HUES6 (cell line): ENCODE measurements at regions not wholly inside any gene's neighbourhood (a gene's known extent, or its start where the extent isn't known, plus 50 kb on each side); places are given as distances from the start of the nearest gene placed in this dataset.

ENCODE experiments used
- H3K27ac ChIP-seq: 2 replicates; pipeline ENCODE4 v1.7.0; 2013; ENCODE audit warnings: low read depth, mild to moderate bottlenecking, low read length, inconsistent platforms
- H3K27me3 ChIP-seq: 2 replicates; pipeline ENCODE4 v1.6.1; 2013; ENCODE audit warnings: low read length; ENCODE audit not compliant: control insufficient read depth, insufficient read depth
- H3K36me3 ChIP-seq: 2 replicates; pipeline ENCODE4 v1.6.1; 2013; ENCODE audit warnings: low read length; ENCODE audit not compliant: control insufficient read depth, insufficient read depth
- H3K4me1 ChIP-seq: 2 replicates; pipeline ENCODE4 v1.6.1; 2013; ENCODE audit warnings: low read length; ENCODE audit not compliant: control insufficient read depth, insufficient read depth
- H3K4me3 ChIP-seq: 2 replicates; pipeline ENCODE4 v1.5.1; 2013; ENCODE audit warnings: low read depth, low read length
- H3K9ac ChIP-seq: one replicate; pipeline ENCODE4 v1.6.1; 2013; ENCODE audit warnings: mild to moderate bottlenecking, low read length
- H3K9me3 ChIP-seq: 2 replicates; pipeline ENCODE4 v1.6.1; 2013; ENCODE audit warnings: low read depth, low read length; ENCODE audit not compliant: control insufficient read depth, insufficient read depth

DNA sequence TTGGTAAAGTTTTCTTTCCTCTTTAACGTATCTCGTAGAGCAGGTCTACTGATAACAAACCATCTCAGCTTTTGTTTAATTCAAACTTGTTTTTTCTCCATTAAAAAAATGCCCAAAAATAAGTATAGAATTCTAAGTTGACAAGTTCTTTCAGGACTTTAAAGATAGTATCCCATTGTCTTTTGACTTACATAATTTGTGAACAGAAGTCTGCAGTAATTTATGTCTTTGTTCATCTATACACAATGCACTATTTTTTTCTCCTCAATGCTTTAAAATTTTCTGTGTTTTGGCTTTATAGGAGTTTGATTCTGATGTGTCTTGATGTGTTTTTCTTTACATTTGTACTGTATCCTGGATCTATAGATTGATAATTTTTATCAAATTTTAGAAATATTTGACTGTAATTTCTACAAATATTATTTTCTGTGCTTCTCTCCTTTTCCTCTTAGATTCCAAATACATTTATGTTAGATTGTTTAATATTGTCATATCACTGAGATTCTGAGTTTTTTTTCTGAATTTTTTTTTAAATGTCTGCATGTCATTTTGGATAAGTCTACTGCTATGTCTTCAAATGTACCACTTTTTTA is 143.3 kb downstream of the FTCDNL1 start:
- Histone ChIP-seq H3K36me3 (no peaks in the 10 kb centered on the region), H3K27ac (no peak overlapping the region), H3K4me3 (no peak overlapping the region), H3K4me1 (no peaks in the 10 kb centered on the region), H3K9me3 (peaks cover 6% of the 10 kb centered on the region), H3K9ac (no peak overlapping the region), H3K27me3 (no peaks in the 10 kb centered on the region)

DNA sequence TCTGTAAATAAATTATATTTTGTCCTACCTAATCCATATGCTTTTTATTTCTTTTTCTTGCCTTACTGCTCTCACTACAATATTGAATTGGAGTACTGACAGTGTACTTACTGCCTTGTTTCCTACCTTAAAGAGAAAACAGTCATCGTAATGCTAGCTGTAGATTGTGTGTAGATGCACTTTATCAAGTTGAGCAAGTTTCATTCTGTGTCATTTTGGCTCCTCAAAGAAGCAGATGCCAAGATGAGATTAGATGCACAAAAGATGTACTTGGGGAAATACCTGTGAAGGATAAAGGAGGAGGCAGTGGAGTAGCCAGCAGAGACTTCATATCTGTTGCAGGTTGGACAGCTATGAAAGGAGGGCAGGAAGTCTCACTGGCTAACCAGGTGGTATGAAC is 145.5 kb downstream of the FTCDNL1 start:
- no peak overlapping the region for H3K9ac ChIP-seq
- no peaks in the 10 kb centered on the region for H3K36me3 ChIP-seq
- no peak overlapping the region for H3K27ac ChIP-seq

DNA sequence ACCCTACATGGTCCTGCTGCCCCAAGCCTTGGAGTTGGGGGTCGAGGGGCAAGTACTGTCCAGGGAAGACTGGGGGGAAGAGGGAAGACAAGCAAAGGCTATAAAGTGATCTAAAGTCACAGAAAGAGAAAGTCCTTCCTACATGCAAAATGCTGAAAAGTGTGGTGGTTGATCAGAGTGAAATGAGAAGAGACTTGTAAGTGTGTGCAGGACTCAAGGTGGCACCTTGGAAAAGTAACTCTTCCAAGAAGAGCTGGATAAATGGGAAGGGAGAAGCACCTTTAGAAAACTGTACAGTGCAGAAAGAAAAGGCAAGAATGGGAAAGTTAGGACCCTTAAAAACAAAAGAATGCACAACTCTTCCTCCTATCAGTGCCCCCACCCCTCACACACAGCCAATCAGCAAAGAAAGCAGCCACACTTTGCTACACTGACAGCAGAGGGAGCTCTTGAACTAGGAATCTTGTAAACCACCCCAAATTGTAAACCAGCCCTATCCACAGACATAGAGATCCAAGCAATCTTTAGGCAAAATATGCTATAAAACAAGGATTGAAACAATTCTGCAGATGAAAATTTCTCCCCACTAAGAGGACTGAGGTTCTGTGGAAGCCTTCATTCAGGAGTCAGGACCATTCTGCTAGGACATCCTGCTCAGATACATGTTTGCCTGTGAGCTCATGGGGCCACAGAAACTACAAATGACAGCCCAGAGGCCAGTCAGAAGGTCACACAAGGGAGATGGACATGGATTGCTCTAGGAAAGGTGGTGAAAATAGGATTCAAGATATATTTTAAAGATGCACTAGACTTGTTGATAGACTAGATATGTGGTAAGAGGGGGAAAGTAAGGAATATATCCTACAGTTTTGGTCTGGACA is 146.4 kb downstream of the FTCDNL1 start:
- peaks cover 6% of the 10 kb centered on the region for H3K9me3 ChIP-seq
- H3K4me1 ChIP-seq = no peaks in the 10 kb centered on the region
- no peaks in the 10 kb centered on the region for H3K27me3 ChIP-seq

More for the DNA sequence above, 145.5 kb downstream of the FTCDNL1 start:
- Histone ChIP-seq H3K4me3 (no peak overlapping the region), H3K9me3 (peaks cover 6% of the 10 kb centered on the region), H3K27me3 (no peaks in the 10 kb centered on the region), H3K4me1 (no peaks in the 10 kb centered on the region)

DNA sequence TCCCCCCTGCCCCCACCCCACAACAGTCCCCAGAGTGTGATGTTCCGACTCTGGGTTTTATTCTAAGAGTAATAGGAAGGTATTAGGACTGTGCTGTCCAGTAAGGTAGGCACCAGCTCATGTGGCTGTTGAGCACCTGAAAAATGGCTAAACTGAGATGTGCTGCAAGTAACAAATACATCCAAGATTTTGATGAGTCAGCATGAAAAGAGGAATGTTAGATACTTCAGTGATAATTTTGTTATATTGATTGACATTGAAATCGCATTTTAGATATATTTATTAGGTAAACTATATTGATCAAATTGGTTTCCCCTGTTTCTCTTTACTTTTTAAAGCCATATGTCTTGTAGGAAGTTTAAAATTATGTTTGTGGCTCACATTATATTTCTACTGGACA is 147.8 kb downstream of the FTCDNL1 start:
- Histone ChIP-seq H3K4me3 (no peak overlapping the region), H3K4me1 (no peaks in the 10 kb centered on the region)

More for the DNA sequence above, 146.4 kb downstream of the FTCDNL1 start:
- no peak overlapping the region for H3K27ac ChIP-seq
- no peak overlapping the region for H3K4me3 ChIP-seq
- H3K9ac ChIP-seq = no peak overlapping the region
- H3K36me3 ChIP-seq = no peaks in the 10 kb centered on the region

DNA sequence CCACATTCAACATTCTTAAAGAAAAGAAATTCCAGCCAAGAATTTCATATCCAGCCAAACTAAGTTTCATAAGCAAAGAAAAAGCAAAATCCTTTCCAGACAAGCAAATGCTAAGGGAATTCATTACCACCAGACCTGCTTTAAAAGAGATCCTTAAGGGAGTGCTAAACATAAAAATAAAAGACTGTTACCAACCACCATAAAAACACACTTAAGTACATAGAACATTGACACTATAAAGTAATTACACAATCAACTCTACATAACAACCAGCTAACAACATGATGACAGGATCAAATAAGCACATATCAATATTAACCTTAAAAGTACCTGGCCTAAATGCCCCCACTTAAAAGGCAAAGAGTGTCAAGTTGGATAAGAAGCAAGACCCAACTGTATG is 153.5 kb downstream of the FTCDNL1 start:
- no peaks in the 10 kb centered on the region for H3K4me1 ChIP-seq
- H3K9me3 ChIP-seq = no peaks in the 10 kb centered on the region
- H3K36me3 ChIP-seq = no peaks in the 10 kb centered on the region
- H3K27me3 ChIP-seq = no peaks in the 10 kb centered on the region
- no peak overlapping the region for H3K9ac ChIP-seq
- H3K4me3 ChIP-seq = no peak overlapping the region
- no peak overlapping the region for H3K27ac ChIP-seq

More for the DNA sequence above, 147.8 kb downstream of the FTCDNL1 start:
- H3K36me3 ChIP-seq = no peaks in the 10 kb centered on the region
- H3K27me3 ChIP-seq = no peaks in the 10 kb centered on the region
- H3K9me3 ChIP-seq = peaks cover 3% of the 10 kb centered on the region
- no peak overlapping the region for H3K27ac ChIP-seq
- H3K9ac ChIP-seq = no peak overlapping the region

DNA sequence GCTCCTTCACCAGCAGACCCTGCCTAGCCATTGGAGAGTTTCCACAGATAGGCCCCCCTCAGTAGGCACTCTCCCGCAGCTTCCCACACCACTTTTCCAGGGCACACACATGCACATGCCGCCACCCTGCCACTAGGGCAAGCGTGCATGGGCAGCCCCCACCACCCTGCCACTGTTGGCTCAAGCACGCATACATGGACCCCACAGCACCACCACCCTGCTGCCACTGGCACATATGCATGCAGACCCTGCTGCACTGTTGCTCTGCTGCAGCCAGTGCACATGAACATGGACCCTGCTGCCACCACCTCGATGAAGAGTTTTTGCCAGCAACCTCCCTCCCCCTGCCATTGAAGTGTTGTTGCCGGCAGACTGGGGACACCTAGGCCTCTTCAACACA is 154.9 kb downstream of the FTCDNL1 start:
- no peaks in the 10 kb centered on the region for H3K9me3 ChIP-seq
- no peaks in the 10 kb centered on the region for H3K27me3 ChIP-seq
- no peaks in the 10 kb centered on the region for H3K36me3 ChIP-seq
- H3K27ac ChIP-seq = no peak overlapping the region
- no peak overlapping the region for H3K9ac ChIP-seq
- no peak overlapping the region for H3K4me3 ChIP-seq
- H3K4me1 ChIP-seq = no peaks in the 10 kb centered on the region

DNA sequence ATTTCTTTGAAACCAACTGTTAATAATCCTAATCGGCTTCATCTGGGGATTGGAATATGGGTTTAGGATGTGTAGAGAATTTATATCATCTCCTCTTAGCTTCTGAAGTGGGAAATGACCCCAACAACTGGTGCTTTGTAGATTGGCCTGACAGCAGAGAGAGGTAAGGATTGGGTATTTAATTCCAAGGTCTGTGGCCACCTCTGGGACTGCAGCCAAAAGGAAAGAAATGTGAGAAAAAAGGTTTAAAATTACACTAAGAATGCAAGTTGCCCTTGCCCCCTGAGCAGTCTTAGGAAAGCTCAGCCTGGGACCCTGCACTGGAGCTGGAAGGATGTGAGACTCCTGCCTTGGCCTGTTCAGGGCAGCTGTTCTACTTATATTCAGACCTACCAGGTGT is 157.1 kb downstream of the FTCDNL1 start:
- H3K27me3 ChIP-seq = no peaks in the 10 kb centered on the region
- H3K4me3 ChIP-seq = no peak overlapping the region
- no peaks in the 10 kb centered on the region for H3K9me3 ChIP-seq
- H3K9ac ChIP-seq = no peak overlapping the region
- H3K27ac ChIP-seq = no peak overlapping the region
- H3K36me3 ChIP-seq = no peaks in the 10 kb centered on the region
- no peaks in the 10 kb centered on the region for H3K4me1 ChIP-seq

DNA sequence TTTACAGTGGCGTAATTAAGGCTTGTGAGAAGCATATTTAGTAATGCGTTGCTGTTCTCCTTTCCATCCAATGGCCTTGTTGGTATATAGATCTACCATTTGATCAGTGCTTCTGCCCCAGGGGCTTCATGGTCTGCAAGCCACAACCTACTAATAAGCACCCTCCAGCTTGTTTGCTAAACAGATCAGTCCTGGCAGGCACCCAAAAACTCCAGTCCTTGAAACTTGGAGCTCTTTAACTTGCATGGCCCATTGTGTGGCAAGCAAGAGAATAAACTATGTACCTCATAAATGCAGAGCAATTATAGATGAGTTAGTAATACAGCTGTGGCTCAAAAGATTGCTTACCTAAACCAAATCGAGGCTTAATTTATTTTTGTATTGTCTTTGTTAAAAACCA is 158.5 kb downstream of the FTCDNL1 start:
- Histone ChIP-seq H3K9me3 (no peaks in the 10 kb centered on the region), H3K4me1 (no peaks in the 10 kb centered on the region), H3K36me3 (no peaks in the 10 kb centered on the region), H3K27me3 (no peaks in the 10 kb centered on the region), H3K9ac (no peak overlapping the region), H3K4me3 (no peak overlapping the region), H3K27ac (no peak overlapping the region)

DNA sequence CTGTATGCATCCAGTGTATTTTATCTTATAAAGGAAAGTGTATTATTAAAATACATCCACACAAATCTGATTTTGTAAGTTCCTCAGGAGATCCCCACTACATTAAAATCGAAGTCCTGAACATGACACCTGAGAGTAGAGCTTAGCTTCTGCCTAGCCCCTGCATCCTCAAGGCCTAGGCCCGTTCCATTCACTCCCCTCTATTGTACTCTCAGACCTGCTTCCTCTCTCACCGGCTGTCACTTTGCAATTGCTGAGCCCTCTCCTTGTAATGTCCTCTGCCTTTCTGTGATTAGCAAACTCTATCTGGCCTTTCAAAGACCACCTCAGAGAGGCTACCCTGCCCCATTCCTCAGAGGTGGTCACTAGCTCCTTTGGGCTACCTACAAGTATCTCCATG is 160.8 kb downstream of the FTCDNL1 start:
- no peaks in the 10 kb centered on the region for H3K36me3 ChIP-seq
- H3K9me3 ChIP-seq = no peaks in the 10 kb centered on the region
- H3K4me1 ChIP-seq = no peaks in the 10 kb centered on the region
- H3K27ac ChIP-seq = no peak overlapping the region
- H3K4me3 ChIP-seq = no peak overlapping the region
- H3K27me3 ChIP-seq = no peaks in the 10 kb centered on the region
- no peak overlapping the region for H3K9ac ChIP-seq

DNA sequence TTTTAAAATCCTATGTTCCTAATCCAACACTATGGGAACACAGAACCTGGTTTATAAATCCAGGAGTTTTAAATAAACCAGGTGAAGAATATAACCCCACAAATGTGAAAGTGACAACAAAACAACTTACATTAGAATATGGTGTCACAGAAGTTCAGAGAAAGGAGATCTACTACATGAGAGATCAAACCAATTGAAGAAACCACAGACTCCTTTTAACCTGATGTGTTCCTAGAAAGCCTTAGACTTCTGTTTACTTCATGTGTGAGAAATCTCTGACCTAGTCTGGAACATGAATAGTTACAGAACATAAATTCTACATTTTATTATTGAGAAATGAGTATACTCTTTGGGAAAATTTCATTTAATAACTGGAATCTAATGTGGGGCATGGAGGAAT is 165.3 kb downstream of the FTCDNL1 start:
- H3K9me3 ChIP-seq = no peaks in the 10 kb centered on the region
- H3K27ac ChIP-seq = no peak overlapping the region
- H3K4me3 ChIP-seq = no peak overlapping the region
- H3K9ac ChIP-seq = no peak overlapping the region
- H3K27me3 ChIP-seq = no peaks in the 10 kb centered on the region
- no peaks in the 10 kb centered on the region for H3K36me3 ChIP-seq
- no peaks in the 10 kb centered on the region for H3K4me1 ChIP-seq

DNA sequence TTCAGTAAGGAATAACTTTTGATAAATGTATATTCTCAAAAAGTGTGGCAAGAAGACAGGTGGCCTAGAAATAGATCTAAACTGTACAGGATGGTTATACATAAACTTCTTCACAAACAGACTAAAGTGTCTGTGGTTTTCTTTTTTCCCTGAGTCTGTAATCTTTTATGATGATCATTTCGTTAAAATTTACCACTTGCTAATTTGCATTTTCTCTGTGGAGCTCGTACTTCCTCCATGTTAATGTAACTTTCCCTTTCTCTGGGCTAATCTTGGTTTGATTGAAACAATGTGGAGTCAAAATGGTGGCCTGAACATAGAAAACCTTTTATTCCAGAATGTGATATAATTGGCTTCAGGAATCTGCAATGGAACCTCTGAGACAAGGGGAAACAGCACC is 166.2 kb downstream of the FTCDNL1 start:
- Histone ChIP-seq H3K9ac (no peak overlapping the region), H3K27ac (no peak overlapping the region), H3K36me3 (no peaks in the 10 kb centered on the region), H3K9me3 (no peaks in the 10 kb centered on the region), H3K27me3 (no peaks in the 10 kb centered on the region), H3K4me3 (no peak overlapping the region), H3K4me1 (no peaks in the 10 kb centered on the region)
